Sigmoid colon (tissue), 4 donors: ENCODE measurements at regions not wholly inside any gene's neighbourhood (a gene's known extent, or its start where the extent isn't known, plus 50 kb on each side); places are given as distances from the start of the nearest gene placed in this dataset.

ENCODE experiments used
- POLR2AphosphoS5 ChIP-seq, 4 donors: sonication (generic); formaldehyde crosslinking; IDR thresholded peaks; one replicate each; pipeline ENCODE4 v1.6.1; 2017; ENCODE audit warnings: antibody characterized with exemption in 4 of 4
- TF ChIP-seq, protein P1 (sequence below), 4 experiments: fragments of 450-650 bp in 3 of 4; fragments of 200-600 bp in 1 of 4; IDR thresholded peaks; one replicate each; pipeline ENCODE4 v1.5.1; 2016 to 2019; ENCODE audit warnings: antibody characterized with exemption in 4 of 4, mild to moderate bottlenecking in 3 of 4, moderate library complexity in 2 of 4

DNA sequence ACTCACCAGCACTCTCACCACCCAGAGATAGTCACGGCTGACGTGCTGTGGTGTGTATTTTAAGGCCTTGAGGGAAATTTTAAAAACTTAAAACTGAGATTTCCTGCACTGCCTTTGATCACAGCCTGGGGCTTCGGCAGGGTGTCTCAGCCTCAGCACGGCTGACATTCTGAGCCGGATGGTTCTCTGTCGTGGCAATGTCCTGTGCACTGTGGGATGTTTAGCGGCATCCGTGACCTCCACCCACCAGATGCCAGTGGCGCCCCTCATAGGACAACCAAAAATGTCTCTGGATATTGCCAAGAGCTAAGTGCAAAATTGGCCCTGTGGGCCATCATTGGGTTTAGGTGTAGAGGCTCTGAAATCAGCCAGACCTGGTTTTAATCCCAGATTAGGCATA is 142.2 kb upstream of the KCNG1 start:
- TF ChIP-seq, protein P1, sequence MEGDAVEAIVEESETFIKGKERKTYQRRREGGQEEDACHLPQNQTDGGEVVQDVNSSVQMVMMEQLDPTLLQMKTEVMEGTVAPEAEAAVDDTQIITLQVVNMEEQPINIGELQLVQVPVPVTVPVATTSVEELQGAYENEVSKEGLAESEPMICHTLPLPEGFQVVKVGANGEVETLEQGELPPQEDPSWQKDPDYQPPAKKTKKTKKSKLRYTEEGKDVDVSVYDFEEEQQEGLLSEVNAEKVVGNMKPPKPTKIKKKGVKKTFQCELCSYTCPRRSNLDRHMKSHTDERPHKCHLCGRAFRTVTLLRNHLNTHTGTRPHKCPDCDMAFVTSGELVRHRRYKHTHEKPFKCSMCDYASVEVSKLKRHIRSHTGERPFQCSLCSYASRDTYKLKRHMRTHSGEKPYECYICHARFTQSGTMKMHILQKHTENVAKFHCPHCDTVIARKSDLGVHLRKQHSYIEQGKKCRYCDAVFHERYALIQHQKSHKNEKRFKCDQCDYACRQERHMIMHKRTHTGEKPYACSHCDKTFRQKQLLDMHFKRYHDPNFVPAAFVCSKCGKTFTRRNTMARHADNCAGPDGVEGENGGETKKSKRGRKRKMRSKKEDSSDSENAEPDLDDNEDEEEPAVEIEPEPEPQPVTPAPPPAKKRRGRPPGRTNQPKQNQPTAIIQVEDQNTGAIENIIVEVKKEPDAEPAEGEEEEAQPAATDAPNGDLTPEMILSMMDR (IDR thresholded peaks at IDR 0.05) = no peak
- no peak for TF ChIP-seq POLR2AphosphoS5 (IDR thresholded peaks at IDR 0.05)
